ENCODE measurements at regions not wholly inside any gene's neighbourhood (a gene's known extent, or its start where the extent isn't known, plus 50 kb on each side); places are given as distances from the start of the nearest gene placed in this dataset.

DNA sequence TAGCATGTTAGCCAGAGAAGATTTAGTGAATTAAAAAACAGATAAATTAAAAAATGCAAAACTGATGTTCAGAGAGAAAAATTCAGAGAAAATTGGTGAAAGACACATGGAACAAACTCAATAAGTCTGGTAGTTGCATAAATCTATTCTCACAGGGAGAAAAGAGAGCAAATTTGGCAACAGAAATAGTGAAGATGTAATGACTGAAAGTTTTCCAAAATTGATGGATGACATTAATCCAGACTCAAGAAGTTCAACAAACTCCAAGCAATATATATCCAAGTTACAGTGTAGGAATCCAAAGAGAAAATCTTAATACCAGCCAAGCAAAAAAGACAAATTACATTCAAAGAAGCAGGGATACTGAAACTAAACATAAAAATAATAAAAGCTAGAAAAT is 302.7 kb upstream of the ARPP21 start:
- no peak for DNase-seq

DNA sequence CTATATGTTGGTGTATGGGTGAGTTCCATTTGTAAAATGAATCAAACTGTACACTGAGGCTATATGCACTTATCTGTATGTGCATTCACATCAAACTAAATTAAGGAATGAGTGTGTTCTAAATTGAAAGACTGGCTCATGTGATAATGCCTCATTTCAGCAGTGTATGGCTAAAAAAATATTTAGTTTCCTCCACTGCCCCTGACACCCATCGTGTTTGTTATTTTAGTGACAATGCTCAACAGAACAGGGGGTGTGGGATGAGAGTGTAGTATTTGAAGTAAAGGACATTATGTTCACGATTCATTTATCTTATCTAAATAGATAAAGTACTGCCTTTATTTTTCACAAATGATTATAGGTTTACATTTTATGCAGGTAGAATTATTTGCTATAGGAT is 301.1 kb upstream of the ARPP21 start:
- DNase-seq: no peak

DNA sequence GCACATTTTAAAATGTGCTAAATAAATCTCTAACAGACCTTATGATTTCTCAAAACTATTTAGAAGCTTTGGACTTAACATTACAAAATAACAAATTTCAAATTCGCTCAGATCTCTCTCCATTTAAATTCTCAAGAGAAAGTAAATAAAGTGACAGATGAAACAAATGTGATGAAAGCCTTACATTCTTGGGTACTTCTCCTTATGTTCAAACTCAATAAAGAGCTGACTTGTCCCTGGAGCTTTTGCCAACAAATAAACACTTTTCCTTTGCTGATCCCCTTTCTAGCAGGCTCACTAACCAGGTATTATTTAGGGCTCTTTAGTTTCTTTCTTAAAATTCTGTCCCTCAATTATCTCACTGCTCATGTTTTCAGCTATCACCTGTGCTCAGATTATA is 259.1 kb upstream of the ARPP21 start:
- DNase-seq: no peak

DNA sequence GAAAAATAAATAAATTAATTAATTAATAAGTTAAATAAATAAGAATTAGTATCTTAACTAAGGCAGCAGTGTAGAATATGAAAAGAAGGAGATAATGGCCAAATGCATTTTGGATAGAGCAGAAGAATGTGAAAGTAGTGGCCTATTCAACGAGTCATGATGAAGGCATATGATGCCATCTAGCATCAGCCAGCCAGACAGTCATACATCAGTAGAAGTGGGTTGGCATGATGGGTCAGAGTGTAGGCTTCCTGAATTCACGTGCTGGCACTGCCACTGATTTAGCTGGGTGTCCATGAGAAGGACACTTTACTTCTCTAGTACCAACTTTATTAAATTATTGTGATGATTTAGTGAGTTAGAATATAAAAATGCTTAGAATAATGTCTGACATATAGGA is 256.1 kb upstream of the ARPP21 start:
- DNase-seq: no peak

DNA sequence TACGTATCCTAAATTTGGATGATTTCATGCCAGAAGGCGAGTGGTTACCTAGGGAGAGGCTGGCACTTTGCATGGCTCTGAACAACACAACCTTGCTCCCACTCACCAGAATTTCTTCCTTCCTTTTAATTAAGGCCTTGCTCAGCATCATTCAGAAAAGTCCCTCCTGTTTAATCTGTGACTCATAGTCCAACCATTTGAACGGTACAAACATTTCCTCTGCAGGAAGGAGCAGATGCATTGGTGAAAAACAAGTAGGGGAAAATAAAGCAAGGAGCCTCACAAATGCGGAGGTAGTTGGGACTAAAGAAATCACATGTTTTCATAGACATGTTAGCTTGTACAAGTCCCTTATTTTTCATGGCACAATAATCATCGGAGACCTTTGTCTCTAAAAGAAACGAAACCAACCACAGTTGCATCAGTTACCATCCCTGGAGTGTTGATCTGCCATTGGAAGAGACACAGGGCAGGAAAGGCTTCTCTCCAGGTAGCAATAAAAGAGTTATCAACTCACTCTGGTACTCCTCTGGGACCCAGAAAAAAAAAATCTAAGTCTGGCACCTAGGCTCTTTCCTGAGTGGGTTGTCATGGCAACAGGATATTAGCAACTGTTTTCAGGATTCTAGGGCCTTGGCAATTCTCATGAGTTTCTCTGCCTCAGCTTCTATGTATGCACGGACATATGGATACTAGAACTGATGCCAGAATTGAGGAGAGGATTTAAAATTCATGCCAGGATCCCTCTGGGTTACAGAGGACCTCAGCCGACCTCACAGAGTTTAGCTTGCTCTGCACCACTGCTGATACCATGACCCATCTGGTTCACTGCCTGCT is 255.4 kb upstream of the ARPP21 start:
- peak; percentile 16 to 71 for DNase-seq

DNA sequence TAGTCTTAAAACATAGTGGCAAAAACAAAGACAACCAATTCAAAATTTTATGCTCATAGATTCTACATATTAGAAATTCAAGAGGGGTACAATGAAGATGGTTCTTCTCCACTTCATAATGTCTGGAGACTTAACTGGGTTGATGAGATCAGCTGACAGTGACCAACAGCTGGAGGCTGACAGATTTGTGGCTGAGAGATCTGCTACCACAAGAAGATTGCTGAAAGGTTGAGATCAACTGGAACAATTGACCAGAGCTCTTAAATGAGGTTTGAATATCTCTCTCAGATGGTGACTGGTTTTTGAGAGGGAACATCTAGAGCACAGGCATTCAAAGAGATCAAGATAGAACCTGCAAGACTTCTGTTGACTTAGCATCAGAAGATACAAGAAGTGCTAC is 254.1 kb upstream of the ARPP21 start:
- DNase-seq: no peak

DNA sequence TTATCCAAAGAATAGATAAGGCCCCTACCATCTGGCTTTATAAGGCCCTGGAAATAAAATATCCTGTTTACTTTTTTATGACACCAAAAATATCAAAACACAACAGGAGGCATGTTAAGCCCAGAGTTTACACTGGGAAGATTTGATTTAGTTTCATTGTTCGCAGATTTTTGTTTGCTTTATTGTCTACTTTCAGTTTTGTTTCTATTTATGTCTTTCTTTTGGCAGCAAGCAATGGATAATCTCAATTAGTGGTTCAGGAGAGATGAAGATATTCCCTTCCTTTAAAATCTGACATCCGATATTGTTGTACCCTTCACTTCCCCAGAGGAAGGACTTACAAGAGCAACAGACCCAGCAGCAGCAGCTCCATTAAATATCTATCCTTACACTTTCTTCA is 249.4 kb upstream of the ARPP21 start:
- no peak for DNase-seq

DNA sequence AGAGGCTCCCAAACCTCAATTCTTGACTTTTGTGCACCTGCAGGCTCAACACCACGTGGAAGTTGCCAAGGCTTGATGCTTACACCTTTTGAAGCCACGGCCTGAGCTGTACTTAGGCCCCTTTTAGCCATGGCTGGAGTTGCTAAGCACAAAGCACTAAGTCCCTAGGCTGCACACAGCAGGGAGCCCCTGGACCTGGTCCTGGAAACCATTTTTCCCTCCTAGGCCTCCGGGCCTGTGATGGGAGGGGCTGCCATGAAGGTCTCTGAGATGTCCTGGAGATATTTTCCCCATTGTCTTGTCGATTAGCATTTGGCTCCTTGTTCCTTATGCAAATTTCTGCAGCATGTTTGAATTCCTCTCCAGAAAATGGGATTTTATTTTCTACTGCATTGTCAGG is 247.1 kb upstream of the ARPP21 start:
- DNase-seq: no peak

DNA sequence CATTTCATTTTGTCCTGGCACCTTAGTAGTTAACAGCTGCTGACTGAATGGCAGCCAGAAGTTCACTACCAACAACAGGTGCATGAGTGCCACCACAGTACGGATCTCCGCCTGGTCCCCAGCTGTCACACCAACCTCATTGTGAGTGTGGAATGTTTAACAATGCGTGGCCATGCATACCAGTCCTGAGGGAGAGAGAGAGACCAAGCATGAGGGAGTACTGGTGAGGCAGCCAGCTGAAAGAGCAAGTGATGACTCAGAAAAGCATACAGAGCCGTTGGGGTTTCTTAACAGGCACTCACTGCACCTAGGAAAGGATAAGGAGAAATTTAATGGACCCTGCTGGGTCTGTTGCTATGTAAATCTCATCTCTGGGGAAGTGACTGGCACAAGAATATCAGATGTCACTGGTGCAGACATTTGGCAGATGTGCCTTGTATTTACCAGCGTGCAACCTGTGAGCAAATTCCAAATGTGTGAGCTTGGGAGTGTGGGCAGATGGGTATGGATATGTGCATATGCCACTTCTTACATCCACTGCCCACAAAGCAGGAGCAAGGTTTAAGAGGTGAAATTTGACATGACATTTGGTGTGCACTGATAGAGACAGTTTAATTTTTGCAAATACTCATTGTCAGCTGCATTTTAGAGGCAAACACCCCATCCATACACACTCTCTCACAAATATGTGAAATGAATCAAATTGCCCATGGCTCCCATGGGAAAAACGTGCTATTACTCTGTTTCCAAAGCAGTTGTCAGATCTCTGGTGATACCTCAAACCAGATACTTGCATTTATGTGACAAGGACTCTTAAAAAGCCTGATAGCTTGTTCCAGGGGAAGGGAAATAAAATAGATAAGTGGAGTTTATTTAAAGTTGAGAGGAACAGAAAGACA is 245.2 kb upstream of the ARPP21 start:
- DNase-seq: no peak

DNA sequence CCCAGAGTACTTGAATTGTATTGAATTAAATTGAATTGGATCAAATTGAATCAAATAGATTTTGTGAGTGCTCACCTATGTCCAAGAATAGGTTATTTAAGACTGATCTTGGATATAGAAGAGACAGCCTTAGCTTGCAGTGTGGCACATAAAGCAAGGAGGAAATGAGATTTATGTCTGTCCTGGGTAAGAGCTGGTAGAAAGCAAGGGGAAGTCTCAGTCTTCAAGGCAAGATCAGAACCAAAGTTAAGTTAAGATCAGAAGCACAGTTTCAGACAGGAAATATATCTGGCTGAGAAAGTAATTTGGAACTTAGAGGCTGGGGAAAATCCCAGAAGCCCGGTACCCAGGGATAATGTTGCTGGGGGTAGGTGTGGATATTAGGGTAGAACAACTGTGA is 244.4 kb upstream of the ARPP21 start:
- no peak for DNase-seq

DNA sequence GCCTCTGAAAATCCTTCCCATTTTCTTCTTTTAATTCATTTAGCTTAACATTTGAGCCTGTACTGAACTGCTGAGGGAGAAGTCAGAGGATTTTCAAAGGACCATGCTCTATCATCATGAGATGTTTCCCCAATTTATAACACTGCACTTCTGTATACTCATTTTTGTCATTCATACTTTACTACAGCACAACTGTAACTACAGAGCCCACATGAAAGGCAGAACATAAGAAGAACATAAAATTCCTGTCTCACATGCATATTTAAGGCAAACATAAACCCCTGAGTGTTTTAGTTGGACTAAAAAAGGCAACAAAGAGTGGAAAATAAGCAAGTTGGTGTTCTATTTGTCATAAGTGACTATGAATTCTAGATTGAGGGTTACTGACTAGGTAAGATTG is 237.7 kb upstream of the ARPP21 start:
- DNase-seq: no peak

DNA sequence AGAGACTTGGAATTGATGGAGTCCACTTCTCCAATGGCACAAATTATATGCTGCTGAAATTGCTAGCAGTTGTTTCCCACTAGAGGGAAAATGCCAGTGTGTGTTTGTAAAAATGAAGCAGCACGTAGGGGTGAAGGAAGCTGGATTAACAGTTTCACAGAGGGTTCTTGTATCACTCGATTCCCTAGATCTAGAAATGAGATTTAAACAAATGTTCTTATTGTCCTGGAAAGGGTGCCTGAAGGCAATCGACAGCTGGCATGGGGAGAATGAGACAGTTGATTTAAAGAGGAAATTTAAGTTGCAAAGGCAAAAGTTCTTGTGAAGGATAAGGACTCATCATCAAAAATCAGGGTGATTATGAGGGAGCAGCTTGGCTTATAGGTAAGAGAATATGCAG is 234.8 kb upstream of the ARPP21 start:
- DNase-seq: no peak

DNA sequence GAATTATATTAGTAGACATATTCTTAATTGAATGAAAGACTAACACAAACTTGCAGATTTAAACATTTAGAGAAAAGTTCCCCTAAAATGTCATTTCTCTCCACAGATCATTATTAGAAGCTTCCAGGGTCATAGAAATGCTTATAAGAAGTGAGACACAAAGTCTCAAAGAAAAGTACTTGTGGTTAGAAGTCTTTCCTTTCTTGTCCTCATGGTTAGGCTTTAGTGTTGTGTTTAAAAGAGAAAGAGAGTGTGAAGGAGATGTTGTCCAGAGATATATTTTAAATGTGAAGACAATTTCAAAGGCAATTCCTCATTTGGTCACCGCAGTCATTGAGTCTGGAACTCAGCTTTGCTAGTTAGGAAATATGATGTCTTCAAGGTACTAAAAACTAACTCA is 230.4 kb upstream of the ARPP21 start:
- DNase-seq: no peak

DNA sequence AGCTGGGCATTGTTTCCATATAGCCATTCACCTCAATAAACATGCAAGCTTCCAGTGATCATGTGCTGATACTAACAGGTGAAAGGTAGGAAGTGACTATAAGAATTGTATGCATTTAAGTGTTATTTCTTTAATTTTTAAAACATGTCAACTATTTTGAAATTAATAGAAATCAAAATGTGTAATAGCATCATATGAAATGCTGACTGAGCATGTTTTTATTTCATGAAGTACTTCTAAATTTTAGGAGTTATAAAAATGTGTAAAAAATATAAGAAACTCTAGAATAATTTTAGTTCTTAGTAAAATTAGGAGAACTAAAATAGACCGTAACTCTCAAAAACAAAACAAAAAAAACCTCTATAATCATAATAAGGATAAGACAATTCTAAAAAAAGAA is 229.3 kb upstream of the ARPP21 start:
- DNase-seq: no peak

DNA sequence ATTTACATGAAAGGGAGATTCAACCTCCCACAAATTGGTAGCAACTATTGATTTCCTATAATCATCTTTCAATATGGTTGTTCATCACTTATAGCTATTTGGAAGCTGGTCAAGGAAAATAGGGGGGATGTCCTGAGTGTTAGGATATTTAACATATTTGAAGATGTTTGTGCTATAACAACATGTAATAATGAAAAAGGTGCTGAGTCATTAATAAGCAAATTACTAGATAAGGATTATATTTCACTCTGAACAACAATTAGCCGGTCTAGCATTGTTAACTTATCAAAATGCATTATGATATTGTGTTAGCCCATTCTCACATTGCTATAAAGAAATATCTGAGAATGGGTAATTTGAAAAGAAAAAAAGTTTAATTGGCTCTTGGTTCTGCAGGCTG is 225.8 kb upstream of the ARPP21 start:
- DNase-seq: no peak

DNA sequence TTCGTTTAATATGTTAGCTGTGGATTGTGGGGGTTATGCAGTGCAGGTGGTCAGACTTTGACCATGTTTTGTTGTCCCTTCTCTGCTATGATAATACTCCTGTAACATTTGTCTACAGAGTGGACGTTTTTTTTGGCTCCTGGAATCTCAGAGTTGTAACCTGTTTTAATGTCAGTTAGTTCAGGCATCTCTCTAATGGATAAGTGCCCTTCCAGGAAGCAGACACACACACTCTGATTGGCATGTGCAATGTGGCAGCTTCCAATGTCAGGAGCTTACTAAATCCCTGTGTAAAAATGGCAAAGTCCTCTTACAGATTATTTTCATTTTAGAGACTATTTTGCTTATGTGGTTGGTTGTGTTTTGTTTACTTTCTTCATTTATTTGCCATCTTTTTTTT is 222.2 kb upstream of the ARPP21 start:
- DNase-seq: no peak

DNA sequence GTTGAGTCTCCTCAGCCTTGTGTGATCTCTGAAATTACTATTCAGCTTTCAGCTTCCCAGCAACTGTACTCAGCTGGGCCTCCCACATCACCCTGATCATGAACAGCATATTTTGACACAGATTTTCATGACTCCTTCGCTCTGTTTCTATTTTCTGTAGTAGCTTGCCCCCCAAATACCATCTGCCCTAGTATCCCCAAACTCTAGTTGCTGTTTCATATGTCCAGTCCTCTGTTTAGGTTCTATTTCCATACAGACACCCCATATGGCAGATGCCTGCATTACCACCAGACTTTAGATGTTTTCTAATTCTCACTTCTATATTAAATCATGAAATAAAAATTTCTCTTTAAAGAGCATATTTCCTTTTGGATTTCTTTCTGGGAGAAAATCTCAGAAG is 217.2 kb upstream of the ARPP21 start:
- no peak for DNase-seq

DNA sequence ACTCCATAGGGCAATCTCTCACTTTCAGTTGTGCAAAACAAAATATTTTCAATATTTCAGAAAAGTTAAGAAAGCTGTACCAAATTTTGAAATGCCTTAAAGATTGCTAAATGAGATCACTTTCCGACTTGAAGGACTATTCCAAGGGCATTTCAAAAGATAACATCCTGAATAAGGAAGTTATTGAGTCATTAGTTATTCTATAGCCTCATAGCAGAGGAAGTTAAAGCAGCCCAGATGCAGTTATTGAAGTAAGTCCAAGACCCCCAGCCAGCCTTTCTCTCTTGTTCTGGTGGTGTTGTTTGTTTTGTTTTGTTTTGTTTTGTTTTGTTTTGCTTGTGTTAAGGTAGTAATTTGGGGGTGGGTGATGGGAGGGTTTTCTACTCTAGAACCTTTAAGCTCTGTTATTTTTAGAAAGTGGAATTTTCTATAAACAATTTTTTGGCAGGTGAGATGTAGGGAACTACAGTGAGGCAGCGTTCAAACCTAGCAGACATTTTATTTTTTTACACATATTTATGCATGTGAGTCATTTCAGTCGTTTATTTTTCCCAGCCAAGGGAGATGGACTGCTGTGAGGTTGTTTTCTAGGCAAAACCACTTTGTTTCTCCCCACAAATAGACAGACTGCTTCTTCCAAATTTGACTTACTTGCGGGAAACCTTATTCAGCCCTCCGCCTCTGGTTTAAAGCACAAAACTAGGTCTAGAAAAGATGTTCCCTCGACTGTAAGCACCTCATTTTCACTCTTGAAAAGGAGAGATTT is 216.3 kb upstream of the ARPP21 start:
- no peak for DNase-seq

DNA sequence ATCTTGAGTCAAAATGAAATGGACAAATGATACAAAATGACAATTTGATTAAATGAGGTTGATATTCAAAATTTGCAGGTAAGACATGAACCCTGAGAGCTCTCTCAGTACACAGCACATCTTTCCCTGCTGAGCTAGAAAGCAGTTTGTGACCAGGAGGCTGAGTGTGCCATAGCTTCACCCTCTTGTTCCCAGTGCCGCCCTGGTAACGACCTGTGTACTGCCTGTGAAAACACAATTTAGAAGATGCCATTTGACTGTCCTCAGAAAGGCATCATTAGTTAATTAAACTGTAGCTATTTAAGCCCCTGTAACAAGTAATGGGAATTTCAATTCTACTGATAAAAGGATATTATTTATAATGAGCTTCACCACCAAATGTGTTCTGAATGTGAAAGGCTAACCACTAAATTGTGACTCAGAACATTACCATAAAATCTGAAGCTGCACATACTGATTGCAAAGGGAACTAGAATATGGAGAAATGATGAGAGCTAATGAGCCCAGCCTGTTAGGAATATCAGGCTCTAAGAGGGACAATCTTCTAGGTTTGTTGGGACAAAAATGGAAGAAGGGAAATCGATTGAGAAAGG is 212.9 kb upstream of the ARPP21 start:
- DNase-seq: no peak

DNA sequence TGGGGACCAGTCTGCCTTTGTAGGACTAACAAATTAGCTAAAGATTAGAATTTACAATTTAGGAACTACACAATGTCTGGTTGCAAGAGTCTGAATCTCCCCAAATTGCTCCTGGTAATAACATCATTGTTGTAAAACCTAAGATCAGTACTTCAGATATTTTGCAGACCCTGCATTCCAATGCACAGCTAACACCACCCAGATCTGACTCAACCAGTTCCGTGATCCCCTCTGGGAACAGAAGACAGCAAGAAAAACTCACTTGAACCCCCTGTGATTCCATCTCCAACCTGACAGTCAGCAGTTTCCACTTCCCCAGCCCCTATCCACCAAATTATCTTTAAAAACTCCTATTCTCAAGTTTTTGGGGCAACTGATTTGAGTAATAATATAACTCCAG is 201.9 kb upstream of the ARPP21 start:
- no peak for DNase-seq

DNA sequence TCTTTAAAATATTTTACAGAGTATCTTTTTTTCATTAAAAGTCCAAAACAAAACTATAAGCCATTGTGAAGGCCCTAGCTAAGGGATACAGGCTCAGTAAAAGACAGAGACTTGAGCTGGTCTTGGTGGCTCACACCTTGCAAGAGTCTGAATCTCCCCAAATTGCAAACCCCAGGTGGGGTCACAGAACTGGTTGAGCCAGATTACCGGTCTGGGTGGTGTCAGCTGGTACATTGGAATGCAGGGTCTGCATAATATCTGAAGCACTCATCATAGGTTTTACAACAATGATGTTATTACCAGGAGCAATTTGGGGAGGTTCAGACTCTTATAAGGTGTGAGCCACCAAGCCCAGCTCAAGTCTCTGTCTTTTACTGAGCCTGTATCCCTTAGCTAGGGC is 201.2 kb upstream of the ARPP21 start:
- DNase-seq: no peak

DNA sequence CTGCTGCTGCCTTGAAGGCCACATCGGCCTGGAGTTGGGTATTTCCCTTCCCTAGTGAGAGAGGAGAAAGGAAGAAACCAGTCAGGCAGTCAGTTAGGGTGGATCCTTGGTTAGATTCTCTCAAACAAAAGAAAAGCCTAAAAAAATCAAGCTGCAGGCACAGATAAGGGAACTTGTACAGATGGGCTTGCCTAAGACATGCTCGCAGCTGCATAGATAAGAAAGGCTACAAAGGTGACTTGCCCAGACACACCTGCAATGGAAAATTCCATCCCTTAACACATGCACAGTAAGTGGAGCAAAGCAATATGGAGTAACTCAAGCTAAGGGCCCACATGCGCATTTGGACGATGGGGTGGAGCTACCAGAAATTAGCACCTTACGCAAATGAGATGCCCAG is 199.7 kb upstream of the ARPP21 start:
- no peak for DNase-seq

DNA sequence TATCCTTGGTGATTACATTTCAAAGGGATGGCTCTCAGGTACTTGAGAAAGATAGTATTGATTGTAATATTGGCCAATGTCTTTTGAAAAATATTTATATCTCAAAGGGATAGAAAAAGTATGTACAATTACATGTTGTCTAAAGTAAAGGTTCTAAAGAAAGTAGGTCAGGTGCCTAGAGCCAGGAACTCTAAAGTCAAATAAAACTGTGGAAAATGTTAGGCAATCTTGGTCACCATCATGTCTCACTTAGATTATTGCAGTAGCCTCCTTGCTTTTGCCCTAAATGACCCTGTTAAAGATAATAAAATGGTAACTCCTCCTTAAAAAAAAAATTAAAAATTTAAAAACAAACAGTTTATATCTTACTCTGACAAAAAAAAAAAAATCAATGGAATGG is 198.5 kb upstream of the ARPP21 start:
- no peak for DNase-seq

All from cerebellar nuclear complex (tissue), 1 donor.